ENCODE measurements at regions not wholly inside any gene's neighbourhood (a gene's known extent, or its start where the extent isn't known, plus 50 kb on each side); places are given as distances from the start of the nearest gene placed in this dataset.

DNA sequence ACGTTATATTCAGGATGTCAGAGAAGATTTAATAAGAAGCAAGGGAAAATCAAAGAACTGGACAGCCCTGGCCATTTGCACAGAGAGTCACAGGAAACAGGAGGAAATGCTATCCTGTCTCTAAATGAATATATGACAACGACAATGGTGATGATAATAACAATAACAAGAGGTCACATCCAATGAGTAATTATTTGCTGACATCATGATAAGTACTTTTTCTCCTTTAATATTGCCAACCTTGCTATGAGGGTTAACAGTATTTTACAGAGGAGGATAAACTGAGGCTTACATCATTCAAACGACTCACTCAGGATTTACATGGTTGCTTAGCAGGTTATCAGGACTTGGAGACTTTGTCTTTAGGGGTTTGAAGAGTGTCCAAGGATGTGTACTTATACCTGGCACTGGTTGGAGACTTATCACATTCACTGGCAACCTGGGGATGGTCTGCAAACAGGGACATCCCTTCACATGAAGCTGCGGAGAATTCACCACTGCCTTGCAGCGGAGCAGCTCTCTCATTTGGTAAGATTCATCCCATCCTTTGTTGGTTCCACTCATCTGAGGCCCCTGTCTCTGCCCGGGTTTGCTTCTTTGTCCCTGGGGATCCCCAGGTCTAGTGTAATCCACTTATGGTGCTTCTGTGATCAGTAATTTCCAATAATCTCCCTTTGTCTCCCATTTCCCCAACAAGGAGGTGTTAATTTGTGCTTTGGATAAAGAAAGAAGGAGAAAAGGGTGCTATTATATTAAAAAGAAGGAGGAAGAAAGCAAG is 637.8 kb downstream of the BCL11B start:
- H3K27ac Mint-ChIP-seq = no peak overlapping the region
- no peaks in the 10 kb centered on the region for H3K4me1 ChIP-seq (ENCODE audit: control insufficient read depth, insufficient read depth, low read length)
- no peaks in the 10 kb centered on the region for H3K9me3 ChIP-seq (ENCODE audit: control insufficient read depth, low read length)
- no peaks in the 10 kb centered on the region for H3K36me3 ChIP-seq (ENCODE audit: control insufficient read depth, insufficient read depth, low read length)
- H3K27ac ChIP-seq (ENCODE audit: low read depth, low read length) = no peak overlapping the region
- no peak overlapping the region for H3K4me3 ChIP-seq (ENCODE audit: low read length)
- peaks cover 12% of the 10 kb centered on the region for H3K4me1 Mint-ChIP-seq
- 87 to 93% methylated on average over 4 to 6 of the region's 6 CpGs for WGBS, 2 experiments (ENCODE audit: insufficient coverage in 1 of 2, insufficient read length in 1 of 2)
- no peak for TF ChIP-seq CTCF (conservative IDR thresholded peaks at IDR 0.05)
- DNase-seq = no peak
- no peaks in the 10 kb centered on the region for H3K27me3 Mint-ChIP-seq (ENCODE audit: insufficient read depth)
- no peak overlapping the region for H3K9ac ChIP-seq (ENCODE audit: extremely low read depth, low read length, poor library complexity, severe bottlenecking)
- H3K9me3 Mint-ChIP-seq = no peaks in the 10 kb centered on the region
- H3K27me3 ChIP-seq (ENCODE audit: control insufficient read depth, insufficient read depth, low read length, poor library complexity, severe bottlenecking) = no peaks in the 10 kb centered on the region
- H3K36me3 Mint-ChIP-seq (ENCODE audit: low read depth) = no peaks in the 10 kb centered on the region
- no peak overlapping the region for H3K4me3 Mint-ChIP-seq

GRCh38 chr14:98638366-98638765 is 633.6 kb downstream of the BCL11B start:
- H3K4me3 ChIP-seq (ENCODE audit: low read length) = no peak overlapping the region
- no peak for DNase-seq
- H3K27me3 ChIP-seq (ENCODE audit: control insufficient read depth, insufficient read depth, low read length, poor library complexity, severe bottlenecking) = no peaks in the 10 kb centered on the region
- H3K27me3 Mint-ChIP-seq (ENCODE audit: insufficient read depth) = no peaks in the 10 kb centered on the region
- no peak overlapping the region for H3K27ac ChIP-seq (ENCODE audit: low read depth, low read length)
- no peaks in the 10 kb centered on the region for H3K4me1 ChIP-seq (ENCODE audit: control insufficient read depth, insufficient read depth, low read length)
- H3K4me3 Mint-ChIP-seq = no peak overlapping the region
- H3K9me3 ChIP-seq (ENCODE audit: control insufficient read depth, low read length) = peaks cover 9% of the 10 kb centered on the region
- peaks cover 10% of the 10 kb centered on the region for H3K9me3 Mint-ChIP-seq
- H3K27ac Mint-ChIP-seq = no peak overlapping the region
- no peaks in the 10 kb centered on the region for H3K36me3 ChIP-seq (ENCODE audit: control insufficient read depth, insufficient read depth, low read length)
- TF ChIP-seq CTCF (conservative IDR thresholded peaks at IDR 0.05) = no peak
- peaks cover 12% of the 10 kb centered on the region for H3K4me1 Mint-ChIP-seq
- no peak overlapping the region for H3K9ac ChIP-seq (ENCODE audit: extremely low read depth, low read length, poor library complexity, severe bottlenecking)
- 81 to 100% methylated on average over 2 of the region's 3 CpGs for WGBS, 2 experiments (ENCODE audit: insufficient coverage in 1 of 2, insufficient read length in 1 of 2)
- H3K36me3 Mint-ChIP-seq (ENCODE audit: low read depth) = no peaks in the 10 kb centered on the region

GRCh38 chr14:98647754-98648153 is 624.2 kb downstream of the BCL11B start:
- Histone ChIP-seq H3K36me3 (ENCODE audit: control insufficient read depth, insufficient read depth, low read length) (no peaks in the 10 kb centered on the region), H3K4me3 (ENCODE audit: low read length) (no peak overlapping the region), H3K27me3 (ENCODE audit: control insufficient read depth, insufficient read depth, low read length, poor library complexity, severe bottlenecking) (no peaks in the 10 kb centered on the region), H3K27ac (ENCODE audit: low read depth, low read length) (no peak overlapping the region), H3K9ac (ENCODE audit: extremely low read depth, low read length, poor library complexity, severe bottlenecking) (no peak overlapping the region), H3K9me3 (ENCODE audit: control insufficient read depth, low read length) (no peaks in the 10 kb centered on the region), H3K4me1 (ENCODE audit: control insufficient read depth, insufficient read depth, low read length) (no peaks in the 10 kb centered on the region)
- Mint-ChIP-seq H3K36me3 (ENCODE audit: low read depth) (no peaks in the 10 kb centered on the region), H3K9me3 (peaks cover 2% of the 10 kb centered on the region), H3K27ac (no peak overlapping the region), H3K4me3 (no peak overlapping the region), H3K27me3 (ENCODE audit: insufficient read depth) (no peaks in the 10 kb centered on the region), H3K4me1 (no peaks in the 10 kb centered on the region)
- 92 to 97% methylated on average over 5 of the region's 5 CpGs for WGBS, 2 experiments (ENCODE audit: insufficient coverage in 1 of 2, insufficient read length in 1 of 2)
- TF ChIP-seq CTCF (conservative IDR thresholded peaks at IDR 0.05) = no peak
- DNase-seq = no peak

Data from endodermal cell (in vitro differentiated cells).